B cell (primary cell): ENCODE measurements at regions not wholly inside any gene's neighbourhood (a gene's known extent, or its start where the extent isn't known, plus 50 kb on each side); places are given as distances from the start of the nearest gene placed in this dataset.

ENCODE experiments used
- ATAC-seq: fragments of 200-7000 bp; cut with Tn5 transposase; one replicate; pipeline ENCODE4 v1.10.0; 2021; ENCODE audit warnings: low read depth, mild to moderate bottlenecking, moderate number of reproducible peaks, moderate library complexity
- CTCF ChIA-PET: fragments of 350-600 bp; sonication (Branson Sonifier 250); formaldehyde crosslinking; loops from one replicate; lab custom pipeline; 2021; ENCODE audit warnings: antibody characterized with exemption, inconsistent platforms; lab: Charles Lee
- POLR2A ChIA-PET: fragments of 350-600 bp; sonication (Branson Sonifier 250); formaldehyde crosslinking; loops from one replicate; lab custom pipeline; 2021; ENCODE audit warnings: antibody characterized with exemption; lab: Charles Lee
- DNase-seq: peaks from one replicate; pipeline ENCODE4 v3.0.0; 2013
- H2AFZ ChIP-seq: 2 replicates; pipeline ENCODE4 v1.6.1; 2012; ENCODE audit warnings: mild to moderate bottlenecking, low read depth, low read length; ENCODE audit not compliant: insufficient read depth, poor library complexity, severe bottlenecking
- H3K27ac ChIP-seq, 2 donors: 1 replicate in 1 of 2; 2 replicates in 1 of 2; pipeline ENCODE4 v1.5.1; 2012 to 2013; ENCODE audit warnings: low read length in 2 of 2, mild to moderate bottlenecking in 2 of 2, moderate library complexity in 1 of 2
- H3K27me3 ChIP-seq, 4 experiments: fragments of 200-600 bp in 1 of 4; sonication (generic) in 1 of 4; replicated peaks in 1 of 4; 1 replicate in 2 of 4; 2 replicates in 2 of 4; pipeline versions ENCODE4 v1.6.1 to v1.7.0; 2013 to 2016; ENCODE audit warnings: low read length in 3 of 4, mild to moderate bottlenecking in 2 of 4, mixed read lengths in 1 of 4, moderate library complexity in 1 of 4; ENCODE audit not compliant: insufficient read depth in 4 of 4, control insufficient read depth in 3 of 4; ENCODE audit errors: control extremely low read depth in 1 of 4
- H3K36me3 ChIP-seq, 2 experiments: replicated peaks in 1 of 2; 1 replicate in 1 of 2; 2 replicates in 1 of 2; pipeline versions ENCODE4 v1.6.1 to v1.7.1; 2013; ENCODE audit warnings: low read length in 1 of 2; ENCODE audit not compliant: insufficient read depth in 2 of 2, control insufficient read depth in 1 of 2; ENCODE audit errors: control extremely low read depth in 1 of 2, extremely low read depth in 1 of 2
- H3K4me1 ChIP-seq, 2 donors: fragments of 200-600 bp in 1 of 2; sonication (generic) in 1 of 2; 1 replicate in 1 of 2; 2 replicates in 1 of 2; pipeline versions ENCODE4 v1.5.1 to v1.6.1; 2013 to 2017; ENCODE audit warnings: low read length in 2 of 2; ENCODE audit not compliant: control insufficient read depth in 2 of 2, insufficient read depth in 2 of 2
- H3K4me2 ChIP-seq: replicated peaks from 2 replicates; pipeline ENCODE3; 2012; ENCODE audit warnings: mild to moderate bottlenecking, low read depth, low read length; ENCODE audit not compliant: poor library complexity, severe bottlenecking
- H3K4me3 ChIP-seq, 5 experiments: fragments of 200-600 bp in 1 of 5; sonication (generic) in 1 of 5; 1 replicate in 3 of 5; 2 replicates in 2 of 5; pipeline versions ENCODE4 v1.5.1 to v1.7.0; 2011 to 2016; ENCODE audit warnings: low read length in 4 of 5, mild to moderate bottlenecking in 4 of 5, low read depth in 2 of 5, control low read depth in 1 of 5, moderate library complexity in 1 of 5; ENCODE audit not compliant: insufficient read depth in 1 of 5; ENCODE audit errors: control extremely low read depth in 1 of 5, extremely low read depth in 1 of 5
- H3K79me2 ChIP-seq: fragments of 200-600 bp; sonication (generic); one replicate; pipeline ENCODE4 v1.6.0; 2016; ENCODE audit warnings: low read length; ENCODE audit not compliant: control insufficient read depth, insufficient read depth
- H3K9ac ChIP-seq: fragments of 200-600 bp; sonication (generic); 2 replicates; pipeline ENCODE4 v1.6.1; 2017; ENCODE audit warnings: mild to moderate bottlenecking, low read length, moderate library complexity
- H3K9me3 ChIP-seq, 3 donors: one replicate each; pipeline versions ENCODE4 v1.6.1 to v1.7.1; 2013; ENCODE audit warnings: low read length in 2 of 3; ENCODE audit not compliant: control insufficient read depth in 2 of 3, insufficient read depth in 1 of 3; ENCODE audit errors: control extremely low read depth in 1 of 3
- H4K20me1 ChIP-seq: 2 replicates; pipeline ENCODE4 v1.6.0; 2012; ENCODE audit warnings: mild to moderate bottlenecking, low read length; ENCODE audit not compliant: insufficient read depth, control insufficient read depth, poor library complexity, severe bottlenecking
- H3K27ac Mint-ChIP-seq: one replicate; pipeline ENCODE4 v1.8.0; 2021; ENCODE audit warnings: mixed read lengths
- H3K27me3 Mint-ChIP-seq: one replicate; pipeline ENCODE4 v1.8.0; 2021; ENCODE audit warnings: mixed read lengths
- H3K4me1 Mint-ChIP-seq: one replicate; pipeline ENCODE4 v1.8.0; 2021; ENCODE audit warnings: mixed read lengths
- H3K4me3 Mint-ChIP-seq: one replicate; pipeline ENCODE4 v1.8.0; 2021; ENCODE audit warnings: mixed read lengths
- H3K9me3 Mint-ChIP-seq: one replicate; pipeline ENCODE4 v1.8.0; 2022; ENCODE audit warnings: mixed read lengths; ENCODE audit not compliant: insufficient read depth
- EZH2 ChIP-seq: IDR thresholded peaks from 2 replicates; pipeline ENCODE4 v1.6.1; 2012; ENCODE audit warnings: borderline replicate concordance, low read depth, mild to moderate bottlenecking, moderate library complexity, low read length; ENCODE audit not compliant: insufficient read depth, poor library complexity, severe bottlenecking
- WGBS: methylation state at CpG from one replicate; pipeline ENCODE4 v1.1.5; 2013; ENCODE audit warnings: missing lambda C conversion rate; ENCODE audit not compliant: insufficient coverage; 5-methylcytosine and 5-hydroxymethylcytosine counted together
- intact Hi-C: fragments of 100-400 bp; cut with micrococcal nuclease; formaldehyde crosslinking; loops from one replicate; pipeline ENCODE4 v1.10.0; 2022
- TF ChIP-seq, protein P1 (sequence below): fragments of 200-600 bp; IDR thresholded peaks from one replicate; pipeline ENCODE4 v1.8.0; 2022; ENCODE audit warnings: antibody characterized with exemption, mild to moderate bottlenecking

DNA sequence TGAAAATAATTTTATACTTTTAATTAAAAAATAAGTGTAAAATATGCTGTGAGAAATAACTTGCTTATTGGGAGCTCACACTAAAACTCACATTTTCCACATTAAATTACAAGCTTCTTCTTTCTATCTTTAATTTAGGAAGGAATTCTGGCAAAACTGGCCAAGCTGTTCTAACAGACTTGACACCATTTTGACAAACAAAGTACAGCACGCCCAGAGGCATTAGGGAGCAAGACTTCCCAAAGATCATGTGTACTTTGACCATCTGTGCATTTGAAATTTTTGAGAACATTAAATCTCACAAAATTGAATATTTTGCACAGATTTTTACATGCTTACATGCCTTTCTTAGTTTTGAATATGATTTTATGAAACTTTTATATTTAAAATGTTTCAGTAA lies 1288.4 kb upstream of the CADM2 start:
- Histone ChIP-seq H3K79me2 (no peaks in the 10 kb centered on the region), H3K4me1 (no peaks in the 10 kb centered on the region), H3K9me3 (no peaks in the 10 kb centered on the region), H3K9ac (no peak overlapping the region), H3K27ac (no peak overlapping the region), H3K36me3 (no peaks in the 10 kb centered on the region), H3K4me3 (no peak overlapping the region), H3K27me3 (no peaks in the 10 kb centered on the region), H2AFZ (no peak overlapping the region), H4K20me1 (no peaks in the 10 kb centered on the region), H3K4me2 (no peak overlapping the region)
- ATAC-seq (no peak), DNase-seq (no peak)
- ChIA-PET CTCF (no interaction called here), POLR2A (no interaction called here)
- TF ChIP-seq, protein P1, sequence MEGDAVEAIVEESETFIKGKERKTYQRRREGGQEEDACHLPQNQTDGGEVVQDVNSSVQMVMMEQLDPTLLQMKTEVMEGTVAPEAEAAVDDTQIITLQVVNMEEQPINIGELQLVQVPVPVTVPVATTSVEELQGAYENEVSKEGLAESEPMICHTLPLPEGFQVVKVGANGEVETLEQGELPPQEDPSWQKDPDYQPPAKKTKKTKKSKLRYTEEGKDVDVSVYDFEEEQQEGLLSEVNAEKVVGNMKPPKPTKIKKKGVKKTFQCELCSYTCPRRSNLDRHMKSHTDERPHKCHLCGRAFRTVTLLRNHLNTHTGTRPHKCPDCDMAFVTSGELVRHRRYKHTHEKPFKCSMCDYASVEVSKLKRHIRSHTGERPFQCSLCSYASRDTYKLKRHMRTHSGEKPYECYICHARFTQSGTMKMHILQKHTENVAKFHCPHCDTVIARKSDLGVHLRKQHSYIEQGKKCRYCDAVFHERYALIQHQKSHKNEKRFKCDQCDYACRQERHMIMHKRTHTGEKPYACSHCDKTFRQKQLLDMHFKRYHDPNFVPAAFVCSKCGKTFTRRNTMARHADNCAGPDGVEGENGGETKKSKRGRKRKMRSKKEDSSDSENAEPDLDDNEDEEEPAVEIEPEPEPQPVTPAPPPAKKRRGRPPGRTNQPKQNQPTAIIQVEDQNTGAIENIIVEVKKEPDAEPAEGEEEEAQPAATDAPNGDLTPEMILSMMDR = no peak
- TF ChIP-seq EZH2 = no peak
- intact Hi-C loops = no loop called here
- Mint-ChIP-seq H3K4me1 (no peaks in the 10 kb centered on the region), H3K27ac (no peak overlapping the region), H3K4me3 (no peak overlapping the region), H3K27me3 (no peaks in the 10 kb centered on the region), H3K9me3 (peaks cover 7% of the 10 kb centered on the region)
- WGBS = no CpG with 5 or more reads among the region's 1 CpG

DNA sequence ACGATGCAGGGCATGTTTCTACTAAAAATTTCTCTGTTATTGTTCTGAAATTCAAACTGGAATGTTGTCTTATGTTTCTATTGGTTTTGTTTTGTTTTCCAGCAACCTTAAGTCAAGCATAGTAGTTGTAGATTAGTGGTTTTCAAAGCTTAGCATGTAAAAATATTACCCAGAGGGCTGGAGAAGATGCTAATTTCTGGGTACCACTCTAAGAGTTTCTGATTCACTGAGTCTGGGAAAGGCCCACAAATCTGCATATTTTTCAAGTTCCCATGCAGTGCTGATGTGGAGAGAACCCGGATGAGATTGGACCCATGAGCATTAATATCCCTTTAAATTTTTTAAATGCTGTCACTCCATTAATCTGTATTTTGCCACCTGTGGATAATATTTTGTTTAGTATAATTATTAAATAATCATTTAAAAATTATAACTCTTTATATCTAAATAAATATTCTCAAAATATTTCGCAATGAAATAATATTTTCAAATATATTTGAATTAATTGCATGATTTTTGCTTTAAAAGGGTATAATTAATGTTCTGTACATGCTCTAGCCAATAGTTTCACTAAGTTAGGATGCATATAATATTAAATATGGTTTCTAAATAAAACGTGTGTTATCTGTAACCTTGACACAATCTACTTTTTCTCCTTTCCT lies 1274.7 kb upstream of the CADM2 start:
- Histone ChIP-seq H3K27me3 (no peaks in the 10 kb centered on the region), H3K36me3 (no peaks in the 10 kb centered on the region), H2AFZ (no peak overlapping the region), H3K79me2 (no peaks in the 10 kb centered on the region), H3K9ac (no peak overlapping the region), H3K4me3 (no peak overlapping the region), H3K27ac (no peak overlapping the region), H4K20me1 (no peaks in the 10 kb centered on the region), H3K4me1 (no peaks in the 10 kb centered on the region), H3K9me3 (no peaks in the 10 kb centered on the region), H3K4me2 (no peak overlapping the region)
- Mint-ChIP-seq H3K27ac (no peak overlapping the region), H3K9me3 (peaks cover 9% of the 10 kb centered on the region), H3K4me1 (no peaks in the 10 kb centered on the region), H3K4me3 (no peak overlapping the region), H3K27me3 (no peaks in the 10 kb centered on the region)
- TF ChIP-seq EZH2 = no peak
- TF ChIP-seq, protein P1 = no peak
- ChIA-PET POLR2A (no interaction called here), CTCF (no interaction called here)
- intact Hi-C loops = no loop called here
- WGBS = no CpG with 5 or more reads among the region's 4 CpGs
- ATAC-seq (no peak), DNase-seq (no peak)
